OCI-LY3 (cell line): ENCODE measurements at regions not wholly inside any gene's neighbourhood (a gene's known extent, or its start where the extent isn't known, plus 50 kb on each side); places are given as distances from the start of the nearest gene placed in this dataset.

ENCODE experiments used
- H2AFZ ChIP-seq: fragments of 200-600, 300-600 bp; shearing (Covaris generic); 2 replicates; pipeline ENCODE4 v1.6.0; 2014; ENCODE audit warnings: antibody characterized with exemption, low read depth, low read length
- H3K27ac ChIP-seq: fragments of 200-600, 300-600 bp; sonication (generic); 2 replicates; pipeline ENCODE4 v1.5.1; 2014; ENCODE audit warnings: mild to moderate bottlenecking, low read length, moderate library complexity, mixed read lengths
- H3K27me3 ChIP-seq: fragments of 200-600, 300-600 bp; sonication (generic); 2 replicates; pipeline ENCODE4 v1.6.1; 2014; ENCODE audit warnings: low read depth, low read length, mixed read lengths
- H3K36me3 ChIP-seq: fragments of 200-600, 300-600 bp; sonication (generic); replicated peaks from 2 replicates; pipeline ENCODE3; 2014; ENCODE audit warnings: low read depth, low read length, mixed read lengths
- H3K4me1 ChIP-seq: fragments of 300-600, 200-600 bp; sonication (generic); 2 replicates; pipeline ENCODE4 v1.6.1; 2014; ENCODE audit warnings: low read length, mixed read lengths
- H3K4me2 ChIP-seq: fragments of 200-600, 300-600 bp; sonication (generic); 2 replicates; pipeline ENCODE4 v1.6.1; 2014; ENCODE audit warnings: low read length, mixed read lengths
- H3K4me3 ChIP-seq: fragments of 300-600, 200-600 bp; sonication (generic); 2 replicates; pipeline ENCODE4 v1.5.1; 2014; ENCODE audit warnings: antibody characterized with exemption, mild to moderate bottlenecking, low read length, moderate library complexity
- H3K79me2 ChIP-seq: fragments of 300-600, 200-600 bp; shearing (Covaris generic); 2 replicates; pipeline ENCODE4 v1.6.1; 2014; ENCODE audit warnings: mild to moderate bottlenecking, low read length, mixed read lengths
- H3K9ac ChIP-seq: fragments of 300-600, 200-600 bp; shearing (Covaris generic); 2 replicates; pipeline ENCODE4 v1.6.0; 2014; ENCODE audit warnings: mild to moderate bottlenecking, low read length, moderate library complexity
- H3K9me3 ChIP-seq: fragments of 200-600, 300-600 bp; shearing (Covaris generic); 2 replicates; pipeline ENCODE4 v1.6.1; 2014; ENCODE audit warnings: low read length, mixed read lengths; ENCODE audit not compliant: insufficient read depth
- H4K20me1 ChIP-seq: fragments of 200-600, 300-600 bp; sonication (generic); 2 replicates; pipeline ENCODE4 v1.6.1; 2016; ENCODE audit warnings: low read length, mixed read lengths; ENCODE audit not compliant: insufficient read depth
- CTCF ChIP-seq: fragments of 200-600, 300-600 bp; sonication (generic); IDR thresholded peaks from 2 replicates; pipeline ENCODE4 v1.5.1; 2014; ENCODE audit warnings: antibody characterized with exemption, low read length, low read depth
- EZH2phosphoT487 ChIP-seq: fragments of 200-600 bp; shearing (Covaris generic); IDR thresholded peaks from 2 replicates; pipeline ENCODE4 v1.6.1; 2018; ENCODE audit warnings: antibody characterized with exemption, mixed run types, low read depth

GRCh38 chr9:96025995-96026602 is 150.6 kb downstream of the ERCC6L2 start:
- Histone ChIP-seq H3K4me1 (no peaks in the 10 kb centered on the region), H3K79me2 (no peaks in the 10 kb centered on the region), H3K4me2 (no peak overlapping the region), H3K36me3 (no peaks in the 10 kb centered on the region), H2AFZ (no peak overlapping the region), H3K4me3 (no peak overlapping the region), H3K27ac (no peak overlapping the region), H3K9ac (no peak overlapping the region), H3K27me3 (no peaks in the 10 kb centered on the region), H4K20me1 (no peaks in the 10 kb centered on the region), H3K9me3 (no peaks in the 10 kb centered on the region)
- TF ChIP-seq EZH2phosphoT487 (no peak), CTCF (no peak)

- Histone ChIP-seq H3K27me3 (no peaks in the 10 kb centered on the region), H4K20me1 (no peaks in the 10 kb centered on the region)
- TF ChIP-seq CTCF (no peak), EZH2phosphoT487 (no peak)
Measured at GRCh38 chr9:96023486-96023885, 148.0 kb downstream of the ERCC6L2 start.

GRCh38 chr9:96022445-96023051 is 147.1 kb downstream of the ERCC6L2 start:
- Histone ChIP-seq H3K9ac (no peak overlapping the region), H3K4me1 (no peaks in the 10 kb centered on the region), H3K9me3 (no peaks in the 10 kb centered on the region), H3K27me3 (no peaks in the 10 kb centered on the region), H3K36me3 (no peaks in the 10 kb centered on the region), H3K79me2 (no peaks in the 10 kb centered on the region), H3K4me3 (no peak overlapping the region), H3K4me2 (no peak overlapping the region), H3K27ac (no peak overlapping the region), H4K20me1 (no peaks in the 10 kb centered on the region), H2AFZ (no peak overlapping the region)
- TF ChIP-seq CTCF (no peak), EZH2phosphoT487 (no peak)

More at GRCh38 chr9:96023486-96023885, 148.0 kb downstream of the ERCC6L2 start:
- Histone ChIP-seq H3K27ac (no peak overlapping the region), H3K36me3 (no peaks in the 10 kb centered on the region), H2AFZ (no peak overlapping the region), H3K9ac (no peak overlapping the region), H3K4me1 (no peaks in the 10 kb centered on the region), H3K79me2 (no peaks in the 10 kb centered on the region), H3K4me3 (no peak overlapping the region), H3K4me2 (no peak overlapping the region), H3K9me3 (no peaks in the 10 kb centered on the region)

- Histone ChIP-seq H3K79me2 (no peaks in the 10 kb centered on the region), H3K9ac (no peak overlapping the region), H3K27ac (no peak overlapping the region), H4K20me1 (no peaks in the 10 kb centered on the region), H3K9me3 (no peaks in the 10 kb centered on the region), H3K27me3 (no peaks in the 10 kb centered on the region), H2AFZ (no peak overlapping the region), H3K4me2 (no peak overlapping the region), H3K4me1 (no peaks in the 10 kb centered on the region), H3K4me3 (no peak overlapping the region), H3K36me3 (no peaks in the 10 kb centered on the region)
- TF ChIP-seq CTCF (no peak), EZH2phosphoT487 (no peak)
Measured at GRCh38 chr9:96021551-96022444, 146.3 kb downstream of the ERCC6L2 start.
